Activated T-helper 1 cell treated with anti-CD3 and anti-CD28 coated beads, Interleukin-12 subunit alpha, Interleukin-12 subunit beta, Interleukin-2, Interleukin-4 antibody, amounts not matched to agents 30 ng/mL and 10 ng/mL and 1 ng/mL, durations not matched to agents 14 hours and 24 hours and 36 hours (primary cell): ENCODE measurements at regions not wholly inside any gene's neighbourhood (a gene's known extent, or its start where the extent isn't known, plus 50 kb on each side); places are given as distances from the start of the nearest gene placed in this dataset.
"Not testable (repeated sequence)": the region's sequence is repeated elsewhere in the genome, so short reads cannot be mapped to it uniquely, and the experiment has no call there.

Experiments used
- DNase-seq: peaks from one replicate; pipeline ENCODE4 v3.0.0; 2021; ENCODE audit warnings: low spot score
- H3K27ac Mint-ChIP-seq: one replicate; pipeline ENCODE4 v1.8.0; 2021; ENCODE audit warnings: mild to moderate bottlenecking, mixed read lengths
- H3K27me3 Mint-ChIP-seq: one replicate; pipeline ENCODE4 v1.8.0; 2022; ENCODE audit warnings: mild to moderate bottlenecking, moderate library complexity, mixed read lengths; ENCODE audit not compliant: insufficient read depth
- H3K36me3 Mint-ChIP-seq: one replicate; pipeline ENCODE4 v1.8.0; 2021; ENCODE audit warnings: low read depth, mixed read lengths
- H3K4me1 Mint-ChIP-seq: one replicate; pipeline ENCODE4 v1.8.0; 2021; ENCODE audit warnings: low read depth, mixed read lengths
- H3K4me3 Mint-ChIP-seq: one replicate; pipeline ENCODE4 v1.8.0; 2021; ENCODE audit warnings: mild to moderate bottlenecking, moderate library complexity, mixed read lengths
- H3K9me3 Mint-ChIP-seq: one replicate; pipeline ENCODE4 v1.8.0; 2021; ENCODE audit warnings: mixed read lengths
- intact Hi-C: fragments of 100-400 bp; cut with micrococcal nuclease; formaldehyde crosslinking; loops from one replicate; pipeline ENCODE4 v1.15.1; 2024

GRCh38 chr12:96085475-96085874 is 50.1 kb upstream of the LTA4H start:
- Mint-ChIP-seq H3K4me1 (no peaks in the 10 kb centered on the region), H3K9me3 (peaks cover 15% of the 10 kb centered on the region), H3K36me3 (peaks cover 4% of the 10 kb centered on the region), H3K27me3 (peaks cover 2% of the 10 kb centered on the region), H3K27ac (no peak overlapping the region), H3K4me3 (no peak overlapping the region)
- no peak for DNase-seq
- intact Hi-C loops: no loop called here

GRCh38 chr12:96086190-96086589 is 50.8 kb upstream of the LTA4H start:
- not testable (repeated sequence) for H3K27ac Mint-ChIP-seq, H3K4me3 Mint-ChIP-seq
- peaks cover 21% of the 10 kb centered on the region for H3K9me3 Mint-ChIP-seq

GRCh38 chr12:96091833-96092232 is 56.4 kb upstream of the LTA4H start:
- peaks cover 22% of the 10 kb centered on the region for H3K9me3 Mint-ChIP-seq
- no peak overlapping the region for H3K4me3 Mint-ChIP-seq
- peaks cover 20% of the 10 kb centered on the region for H3K4me1 Mint-ChIP-seq
- H3K27me3 Mint-ChIP-seq: peaks cover 2% of the 10 kb centered on the region
- H3K27ac Mint-ChIP-seq: no peak overlapping the region
- H3K36me3 Mint-ChIP-seq: peaks cover 2% of the 10 kb centered on the region
- intact Hi-C loops: no loop called here
- DNase-seq: no peak

More at GRCh38 chr12:96086190-96086589, 50.8 kb upstream of the LTA4H start:
- H3K36me3 Mint-ChIP-seq, DNase-seq, H3K27me3 Mint-ChIP-seq, intact Hi-C loops, H3K4me1 Mint-ChIP-seq: not testable (repeated sequence)

- H3K4me1 Mint-ChIP-seq: peaks cover 23% of the 10 kb centered on the region
- peaks cover 16% of the 10 kb centered on the region for H3K9me3 Mint-ChIP-seq
- H3K27me3 Mint-ChIP-seq: no peaks in the 10 kb centered on the region
- peak overlapping the region; percentile 53 for H3K27ac Mint-ChIP-seq
- no peak for DNase-seq
- no peaks in the 10 kb centered on the region for H3K36me3 Mint-ChIP-seq
- no peak overlapping the region for H3K4me3 Mint-ChIP-seq
- intact Hi-C loops: no loop called here
Measured at GRCh38 chr12:96093543-96094196, 58.3 kb upstream of the LTA4H start.

- Mint-ChIP-seq H3K4me1 (peaks cover 27% of the 10 kb centered on the region), H3K36me3 (no peaks in the 10 kb centered on the region), H3K9me3 (peaks cover 14% of the 10 kb centered on the region), H3K27ac (peak overlapping the region; percentile 10), H3K27me3 (no peaks in the 10 kb centered on the region), H3K4me3 (no peak overlapping the region)
- intact Hi-C loops: no loop called here
- DNase-seq: no peak
Measured at GRCh38 chr12:96094201-96094600, 58.8 kb upstream of the LTA4H start.

GRCh38 chr12:96098631-96099030 is 63.2 kb upstream of the LTA4H start:
- Mint-ChIP-seq H3K36me3 (no peaks in the 10 kb centered on the region), H3K4me3 (no peak overlapping the region), H3K27me3 (no peaks in the 10 kb centered on the region), H3K9me3 (no peaks in the 10 kb centered on the region), H3K4me1 (peaks cover 29% of the 10 kb centered on the region), H3K27ac (no peak overlapping the region)
- no peak for DNase-seq
- intact Hi-C loops: no loop called here

GRCh38 chr12:96099421-96099820 is 64.0 kb upstream of the LTA4H start:
- H3K27me3 Mint-ChIP-seq: no peaks in the 10 kb centered on the region
- H3K27ac Mint-ChIP-seq: no peak overlapping the region
- H3K9me3 Mint-ChIP-seq: no peaks in the 10 kb centered on the region
- no peak for DNase-seq
- peaks cover 21% of the 10 kb centered on the region for H3K4me1 Mint-ChIP-seq
- intact Hi-C loops: no loop called here
- H3K4me3 Mint-ChIP-seq: no peak overlapping the region
- H3K36me3 Mint-ChIP-seq: no peaks in the 10 kb centered on the region

- DNase-seq: no peak
- intact Hi-C loops: no loop called here
- H3K4me1 Mint-ChIP-seq: peaks cover 15% of the 10 kb centered on the region
- H3K27ac Mint-ChIP-seq: no peak overlapping the region
- H3K4me3 Mint-ChIP-seq: no peak overlapping the region
- H3K9me3 Mint-ChIP-seq: no peaks in the 10 kb centered on the region
- H3K27me3 Mint-ChIP-seq: no peaks in the 10 kb centered on the region
- no peaks in the 10 kb centered on the region for H3K36me3 Mint-ChIP-seq
Measured at GRCh38 chr12:96099986-96100385, 64.6 kb upstream of the LTA4H start.

- Mint-ChIP-seq H3K27me3 (no peaks in the 10 kb centered on the region), H3K4me3 (no peak overlapping the region), H3K4me1 (peaks cover 13% of the 10 kb centered on the region), H3K36me3 (no peaks in the 10 kb centered on the region), H3K27ac (no peak overlapping the region), H3K9me3 (no peaks in the 10 kb centered on the region)
- DNase-seq: no peak
- intact Hi-C loops: no loop called here
Measured at GRCh38 chr12:96101806-96102205, 66.4 kb upstream of the LTA4H start.

GRCh38 chr12:96103067-96103644 is 67.8 kb upstream of the LTA4H start:
- Mint-ChIP-seq H3K36me3 (no peaks in the 10 kb centered on the region), H3K9me3 (no peaks in the 10 kb centered on the region), H3K4me3 (no peak overlapping the region), H3K4me1 (peaks cover 24% of the 10 kb centered on the region), H3K27ac (no peak overlapping the region), H3K27me3 (no peaks in the 10 kb centered on the region)
- no peak for DNase-seq
- intact Hi-C loops: no loop called here

GRCh38 chr12:96104566-96104965 is 69.2 kb upstream of the LTA4H start:
- no peaks in the 10 kb centered on the region for H3K9me3 Mint-ChIP-seq
- H3K27ac Mint-ChIP-seq: no peak overlapping the region
- H3K27me3 Mint-ChIP-seq: no peaks in the 10 kb centered on the region
- no peak for DNase-seq
- peaks cover 21% of the 10 kb centered on the region for H3K4me1 Mint-ChIP-seq
- intact Hi-C loops: no loop called here
- H3K36me3 Mint-ChIP-seq: no peaks in the 10 kb centered on the region
- H3K4me3 Mint-ChIP-seq: no peak overlapping the region

GRCh38 chr12:96106137-96106536 is 70.8 kb upstream of the LTA4H start:
- Mint-ChIP-seq H3K9me3 (no peaks in the 10 kb centered on the region), H3K4me1 (peaks cover 15% of the 10 kb centered on the region)
- intact Hi-C loops: no loop called here

GRCh38 chr12:96107236-96107635 is 71.8 kb upstream of the LTA4H start:
- Mint-ChIP-seq H3K9me3 (no peaks in the 10 kb centered on the region), H3K4me1 (peaks cover 15% of the 10 kb centered on the region), H3K27me3 (no peaks in the 10 kb centered on the region), H3K36me3 (no peaks in the 10 kb centered on the region), H3K4me3 (no peak overlapping the region), H3K27ac (no peak overlapping the region)
- DNase-seq: no peak
- intact Hi-C loops: no loop called here

More at GRCh38 chr12:96106137-96106536, 70.8 kb upstream of the LTA4H start:
- Mint-ChIP-seq H3K27me3 (no peaks in the 10 kb centered on the region), H3K4me3 (no peak overlapping the region), H3K27ac (no peak overlapping the region), H3K36me3 (no peaks in the 10 kb centered on the region)
- no peak for DNase-seq
